ENCODE measurements at regions not wholly inside any gene's neighbourhood (a gene's known extent, or its start where the extent isn't known, plus 50 kb on each side); places are given as distances from the start of the nearest gene placed in this dataset.

DNA sequence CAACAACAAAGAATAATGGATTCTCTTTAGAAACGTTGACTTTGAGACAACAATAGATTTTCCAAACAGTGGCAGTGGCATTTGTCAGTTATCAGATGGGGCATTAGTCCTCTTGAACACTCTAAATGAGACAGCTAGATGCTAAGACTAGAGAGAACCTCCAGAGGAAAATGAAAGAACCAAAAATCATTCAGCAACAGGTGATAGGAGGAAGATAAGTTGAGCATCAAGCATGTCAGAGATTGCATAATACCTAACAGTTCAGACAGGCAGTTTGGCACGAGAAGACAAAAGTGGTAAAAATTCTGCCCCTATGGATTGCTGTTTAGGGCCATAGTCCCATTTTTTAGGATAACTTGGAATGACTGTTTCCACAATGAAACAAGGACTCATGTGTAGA lies 67.9 kb upstream of the NOL4 start:
- TF ChIP-seq, protein P1, sequence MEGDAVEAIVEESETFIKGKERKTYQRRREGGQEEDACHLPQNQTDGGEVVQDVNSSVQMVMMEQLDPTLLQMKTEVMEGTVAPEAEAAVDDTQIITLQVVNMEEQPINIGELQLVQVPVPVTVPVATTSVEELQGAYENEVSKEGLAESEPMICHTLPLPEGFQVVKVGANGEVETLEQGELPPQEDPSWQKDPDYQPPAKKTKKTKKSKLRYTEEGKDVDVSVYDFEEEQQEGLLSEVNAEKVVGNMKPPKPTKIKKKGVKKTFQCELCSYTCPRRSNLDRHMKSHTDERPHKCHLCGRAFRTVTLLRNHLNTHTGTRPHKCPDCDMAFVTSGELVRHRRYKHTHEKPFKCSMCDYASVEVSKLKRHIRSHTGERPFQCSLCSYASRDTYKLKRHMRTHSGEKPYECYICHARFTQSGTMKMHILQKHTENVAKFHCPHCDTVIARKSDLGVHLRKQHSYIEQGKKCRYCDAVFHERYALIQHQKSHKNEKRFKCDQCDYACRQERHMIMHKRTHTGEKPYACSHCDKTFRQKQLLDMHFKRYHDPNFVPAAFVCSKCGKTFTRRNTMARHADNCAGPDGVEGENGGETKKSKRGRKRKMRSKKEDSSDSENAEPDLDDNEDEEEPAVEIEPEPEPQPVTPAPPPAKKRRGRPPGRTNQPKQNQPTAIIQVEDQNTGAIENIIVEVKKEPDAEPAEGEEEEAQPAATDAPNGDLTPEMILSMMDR (IDR thresholded peaks at IDR 0.05; ENCODE audit: unreplicated experiment in 3 of 3) = no peak
- no peaks in the 10 kb centered on the region for H3K27me3 Mint-ChIP-seq (ENCODE audit: low read depth)
- H3K9me3 Mint-ChIP-seq = peaks cover 10% of the 10 kb centered on the region
- H3K4me1 Mint-ChIP-seq = no peaks in the 10 kb centered on the region
- no peak overlapping the region for H3K27ac Mint-ChIP-seq
- H3K36me3 Mint-ChIP-seq (ENCODE audit: low read depth) = no peaks in the 10 kb centered on the region
- H3K4me3 Mint-ChIP-seq = no peak overlapping the region

DNA sequence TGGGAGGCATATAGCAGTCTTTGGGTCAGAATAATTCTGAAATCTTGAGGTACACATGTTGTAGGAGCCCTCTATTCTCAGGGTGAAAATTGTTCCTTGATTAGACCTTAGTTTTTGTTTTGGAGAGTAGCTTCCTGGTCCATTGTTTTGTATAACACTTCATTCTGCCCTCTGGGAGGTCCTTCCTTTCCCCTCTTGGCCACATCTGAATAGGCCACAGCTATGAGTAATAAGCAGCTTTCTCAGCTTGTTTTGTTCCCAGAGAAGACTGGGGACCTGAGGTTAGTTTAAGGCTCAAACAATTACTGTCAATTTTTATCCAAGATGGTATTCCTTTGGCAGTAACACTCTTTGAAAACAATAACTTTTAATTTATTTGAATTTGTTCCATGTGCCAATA lies 72.6 kb upstream of the NOL4 start:
- H3K4me3 Mint-ChIP-seq = no peak overlapping the region
- H3K27me3 Mint-ChIP-seq (ENCODE audit: low read depth) = no peaks in the 10 kb centered on the region
- H3K36me3 Mint-ChIP-seq (ENCODE audit: low read depth) = no peaks in the 10 kb centered on the region
- peaks cover 5% of the 10 kb centered on the region for H3K9me3 Mint-ChIP-seq
- no peaks in the 10 kb centered on the region for H3K4me1 Mint-ChIP-seq
- TF ChIP-seq, protein P1 (IDR thresholded peaks at IDR 0.05; ENCODE audit: unreplicated experiment in 3 of 3) = no peak
- H3K27ac Mint-ChIP-seq = no peak overlapping the region

DNA sequence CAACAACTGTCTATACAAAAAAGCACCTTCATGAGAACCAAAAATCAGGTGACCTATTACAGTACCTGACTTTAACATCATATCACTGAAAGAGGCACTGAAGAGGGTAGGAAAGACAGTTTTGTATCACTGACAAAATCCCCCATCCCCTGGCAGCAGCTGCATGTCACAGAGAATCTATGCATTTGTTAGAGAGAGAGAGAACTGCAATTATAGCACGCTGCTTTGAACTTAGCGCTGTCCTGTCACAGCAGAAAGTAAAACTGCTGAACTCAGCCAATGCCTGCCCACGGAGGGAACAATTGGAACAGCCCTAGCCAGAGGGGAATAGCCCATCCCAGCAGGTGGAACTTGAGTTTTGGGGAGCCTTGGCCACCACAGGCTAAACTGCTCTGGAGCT lies 75.1 kb upstream of the NOL4 start:
- no peaks in the 10 kb centered on the region for H3K36me3 Mint-ChIP-seq (ENCODE audit: low read depth)
- TF ChIP-seq, protein P1 (IDR thresholded peaks at IDR 0.05; ENCODE audit: unreplicated experiment in 3 of 3) = no peak
- H3K4me3 Mint-ChIP-seq = no peak overlapping the region
- no peaks in the 10 kb centered on the region for H3K27me3 Mint-ChIP-seq (ENCODE audit: low read depth)
- no peaks in the 10 kb centered on the region for H3K4me1 Mint-ChIP-seq
- H3K9me3 Mint-ChIP-seq = peaks cover 5% of the 10 kb centered on the region
- no peak overlapping the region for H3K27ac Mint-ChIP-seq

DNA sequence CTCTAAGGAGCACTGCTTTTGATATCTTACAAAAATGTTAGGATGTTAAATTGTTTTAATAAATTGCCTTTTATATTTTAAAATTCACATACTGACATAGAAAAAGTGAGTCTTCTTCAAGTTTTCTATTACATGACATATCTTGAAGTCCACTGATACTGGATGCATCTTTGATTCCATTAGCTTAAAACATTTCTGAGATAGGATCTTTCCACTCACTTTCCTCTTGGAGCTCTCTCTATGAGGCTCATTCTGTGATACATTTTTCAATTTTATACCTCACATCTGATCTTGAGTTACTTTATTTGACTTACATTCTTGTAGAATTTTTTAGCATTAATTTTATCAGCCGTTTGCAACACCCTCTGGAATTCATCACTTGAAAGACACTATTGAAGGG lies 86.8 kb upstream of the NOL4 start:
- Mint-ChIP-seq H3K27ac (no peak overlapping the region), H3K4me3 (no peak overlapping the region), H3K4me1 (no peaks in the 10 kb centered on the region), H3K27me3 (ENCODE audit: low read depth) (peaks cover 3% of the 10 kb centered on the region), H3K9me3 (no peaks in the 10 kb centered on the region), H3K36me3 (ENCODE audit: low read depth) (no peaks in the 10 kb centered on the region)
- TF ChIP-seq, protein P1 (IDR thresholded peaks at IDR 0.05; ENCODE audit: unreplicated experiment in 3 of 3) = no peak

DNA sequence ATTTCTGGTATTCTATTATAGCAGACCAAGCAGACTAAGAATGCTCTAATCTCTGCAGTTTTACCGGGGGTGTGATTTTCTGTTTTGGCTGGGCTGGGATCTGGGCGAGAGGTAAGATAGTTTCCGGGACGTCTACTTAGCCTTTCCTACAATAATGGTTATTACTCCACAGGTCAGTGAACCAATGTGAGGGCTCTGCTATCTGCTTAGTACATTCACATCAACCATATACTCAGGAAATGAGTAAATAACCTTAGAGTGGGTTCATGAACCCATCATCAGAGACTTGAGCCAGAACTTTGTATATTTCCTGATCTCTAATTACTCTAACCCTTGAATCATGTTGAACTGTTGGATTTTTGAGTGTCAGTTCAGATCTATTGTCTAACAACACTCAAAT lies 90.1 kb upstream of the NOL4 start:
- Mint-ChIP-seq H3K36me3 (ENCODE audit: low read depth) (no peaks in the 10 kb centered on the region), H3K4me1 (no peaks in the 10 kb centered on the region), H3K4me3 (no peak overlapping the region), H3K27me3 (ENCODE audit: low read depth) (no peaks in the 10 kb centered on the region), H3K9me3 (no peaks in the 10 kb centered on the region), H3K27ac (no peak overlapping the region)
- TF ChIP-seq, protein P1 (IDR thresholded peaks at IDR 0.05; ENCODE audit: unreplicated experiment in 3 of 3) = no peak

DNA sequence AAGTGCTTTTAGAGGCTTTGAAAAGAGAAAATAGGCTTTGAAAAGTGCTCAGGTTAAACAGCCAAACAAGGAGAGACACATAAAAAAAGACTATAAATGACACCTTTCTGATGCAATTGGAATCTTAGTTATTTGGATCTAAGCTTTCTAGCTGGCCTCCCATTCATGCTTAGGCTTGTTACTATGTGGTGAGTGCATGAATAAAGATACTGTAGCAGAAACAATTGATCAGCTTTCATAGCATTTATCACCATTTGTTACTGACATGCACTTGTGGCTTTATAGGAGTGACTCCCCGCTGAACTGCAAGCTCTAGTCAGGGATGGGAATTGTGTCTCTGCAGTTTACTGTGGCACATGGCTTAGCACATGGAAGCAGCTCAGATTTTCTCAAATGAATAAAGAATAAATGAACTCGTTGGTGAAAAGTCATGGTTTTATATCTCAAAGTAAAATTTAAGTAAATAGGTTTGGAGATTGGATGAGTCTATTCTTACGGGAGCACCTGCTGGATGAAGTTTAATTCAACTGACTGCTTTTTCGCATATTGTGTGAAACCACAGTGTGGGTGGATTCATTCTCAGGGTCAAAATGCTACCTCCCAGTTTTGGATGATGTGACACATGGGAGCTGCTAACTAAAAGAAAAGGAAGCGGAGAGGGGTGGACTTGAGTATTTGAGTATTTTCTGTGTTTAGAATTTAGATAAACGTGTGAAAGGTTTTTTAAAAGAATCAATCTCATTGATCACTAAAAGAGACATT lies 91.1 kb upstream of the NOL4 start:
- H3K27ac Mint-ChIP-seq = no peak overlapping the region
- no peaks in the 10 kb centered on the region for H3K4me1 Mint-ChIP-seq
- no peaks in the 10 kb centered on the region for H3K9me3 Mint-ChIP-seq
- H3K27me3 Mint-ChIP-seq (ENCODE audit: low read depth) = no peaks in the 10 kb centered on the region
- H3K4me3 Mint-ChIP-seq = no peak overlapping the region
- TF ChIP-seq, protein P1 (IDR thresholded peaks at IDR 0.05; ENCODE audit: unreplicated experiment in 3 of 3) = no peak
- H3K36me3 Mint-ChIP-seq (ENCODE audit: low read depth) = no peaks in the 10 kb centered on the region

Measured in nephron (organoid).